GM12872 (cell line): ENCODE measurements at regions not wholly inside any gene's neighbourhood (a gene's known extent, or its start where the extent isn't known, plus 50 kb on each side); places are given as distances from the start of the nearest gene placed in this dataset.

Experiments
- CTCF ChIP-seq: IDR thresholded peaks from 3 replicates; pipeline ENCODE4 v1.5.1; 2011; ENCODE audit warnings: low read depth, mild to moderate bottlenecking, low read length, moderate library complexity; ENCODE audit not compliant: insufficient read depth

GRCh38 chr3:78434801-78435200 lies 1333.0 kb downstream of the ROBO1 start:
- no peak for TF ChIP-seq CTCF

- TF ChIP-seq CTCF, result no peak
Observed at GRCh38 chr3:78455166-78455565, 1312.6 kb downstream of the ROBO1 start.

- TF ChIP-seq CTCF, result no peak
Observed at GRCh38 chr3:78455712-78456433, 1311.9 kb downstream of the ROBO1 start.

- TF ChIP-seq CTCF, result no peak
Observed at GRCh38 chr3:78459796-78460195, 1308.0 kb downstream of the ROBO1 start.

GRCh38 chr3:78462021-78462420 lies 1305.8 kb downstream of the ROBO1 start:
- TF ChIP-seq CTCF, result no peak

GRCh38 chr3:78476076-78476475 lies 1291.7 kb downstream of the ROBO1 start:
- no peak for TF ChIP-seq CTCF

- TF ChIP-seq CTCF, result no peak
Observed at GRCh38 chr3:78481050-78481449, 1286.7 kb downstream of the ROBO1 start.
